ENCODE measurements at regions not wholly inside any gene's neighbourhood (a gene's known extent, or its start where the extent isn't known, plus 50 kb on each side); places are given as distances from the start of the nearest gene placed in this dataset.
"Not testable (repeated sequence)": the region's sequence is repeated elsewhere in the genome, so short reads cannot be mapped to it uniquely, and the experiment has no call there.

DNA sequence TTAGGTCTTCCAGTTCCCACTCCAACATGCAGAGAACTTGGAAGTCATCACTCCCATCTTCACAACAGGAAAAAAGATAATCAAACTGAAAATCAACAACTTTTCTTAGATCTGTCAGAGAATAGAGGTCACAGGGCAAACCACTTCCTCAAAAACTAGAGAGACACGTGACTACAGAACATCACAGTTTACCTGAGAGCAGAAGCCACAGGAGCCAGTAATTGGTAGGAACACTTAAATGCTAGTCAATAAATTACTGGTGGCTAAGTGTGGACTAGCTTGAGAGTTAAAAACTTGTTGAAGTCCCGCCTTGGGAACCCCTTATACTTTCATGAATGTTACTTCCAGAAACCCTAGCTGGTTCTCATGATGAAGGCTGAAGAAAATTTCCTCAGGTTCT lies 81.1 kb downstream of the THSD1 start:
- H3K4me3 Mint-ChIP-seq; H3K27ac Mint-ChIP-seq; H3K36me3 Mint-ChIP-seq; CTCF ChIA-PET; intact Hi-C loops (cut with micrococcal nuclease); H3K4me1 Mint-ChIP-seq (ENCODE audit: low read depth); H3K9me3 Mint-ChIP-seq; DNase-seq; POLR2A ChIA-PET; H3K27me3 Mint-ChIP-seq: not testable (repeated sequence)

DNA sequence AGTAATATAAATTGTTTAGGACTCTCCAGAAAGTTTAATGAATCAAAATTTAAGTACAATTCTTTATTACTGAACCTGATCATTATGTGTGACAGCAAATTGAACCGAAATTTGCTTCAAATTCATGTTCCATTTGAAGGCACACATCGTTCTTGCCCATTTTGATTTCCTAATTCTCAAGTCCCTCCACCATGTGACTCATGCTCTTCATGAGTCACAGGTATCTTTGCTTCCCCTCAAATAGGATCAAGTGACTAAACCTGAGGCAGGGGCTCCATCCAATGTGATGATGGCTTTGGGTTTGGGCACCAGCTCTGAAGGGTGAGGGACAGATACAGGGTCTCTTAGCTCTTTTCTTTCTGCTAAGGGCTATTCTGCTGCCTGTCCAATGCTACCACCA lies 86.1 kb downstream of the THSD1 start:
- CTCF ChIA-PET = no interaction called here
- POLR2A ChIA-PET = no interaction called here
- Mint-ChIP-seq H3K4me3 (no peak overlapping the region), H3K9me3 (no peaks in the 10 kb centered on the region), H3K27me3 (peaks cover 13% of the 10 kb centered on the region), H3K4me1 (ENCODE audit: low read depth) (peaks cover 3% of the 10 kb centered on the region), H3K27ac (no peak overlapping the region), H3K36me3 (no peaks in the 10 kb centered on the region)
- intact Hi-C loops (cut with micrococcal nuclease) = no loop called here
- no peak for DNase-seq

DNA sequence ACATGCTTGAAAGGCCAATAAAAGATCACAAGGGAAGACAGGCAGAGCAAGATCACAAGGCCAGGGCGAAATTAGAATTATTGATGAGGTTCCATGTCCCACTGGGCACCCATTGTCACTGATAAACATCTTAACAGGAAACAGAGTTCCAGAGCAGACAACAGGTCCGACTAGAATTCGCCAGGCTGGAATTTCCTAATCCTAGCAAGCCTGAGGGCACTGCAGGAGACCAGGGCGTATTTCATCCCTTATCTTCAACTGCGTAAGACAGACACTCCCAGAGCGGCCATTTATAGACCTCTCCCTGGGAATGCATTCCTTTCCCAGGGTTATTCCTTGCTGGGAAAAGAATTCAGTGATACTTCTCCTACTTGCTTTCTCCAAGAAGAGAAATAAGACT lies 96.1 kb downstream of the THSD1 start:
- H3K4me3 Mint-ChIP-seq; intact Hi-C loops (cut with micrococcal nuclease); H3K4me1 Mint-ChIP-seq (ENCODE audit: low read depth); CTCF ChIA-PET; H3K27ac Mint-ChIP-seq; POLR2A ChIA-PET; DNase-seq; H3K36me3 Mint-ChIP-seq: not testable (repeated sequence)
- Mint-ChIP-seq H3K27me3 (peaks cover 10% of the 10 kb centered on the region), H3K9me3 (peaks cover 27% of the 10 kb centered on the region)

DNA sequence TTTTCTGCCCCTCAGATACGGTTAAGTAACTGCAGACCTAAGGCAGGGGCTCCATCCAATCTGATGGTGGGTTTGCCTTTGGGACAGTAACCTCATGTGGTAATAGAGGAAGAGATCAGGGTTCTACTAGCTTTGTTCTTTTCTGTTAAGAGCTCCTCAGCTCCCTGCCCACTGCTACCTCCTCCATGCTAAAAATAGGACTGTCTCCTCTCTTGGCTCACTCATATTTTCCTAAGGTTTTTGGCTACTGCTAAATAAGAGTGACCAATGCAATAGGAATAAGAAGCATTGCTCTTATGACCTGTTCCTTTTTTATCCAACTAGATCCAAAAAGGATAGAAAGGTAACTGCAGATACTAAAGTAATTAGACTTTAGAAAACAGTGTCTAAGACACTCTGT lies 99.6 kb downstream of the THSD1 start:
- H3K4me1 Mint-ChIP-seq (ENCODE audit: low read depth); H3K4me3 Mint-ChIP-seq; CTCF ChIA-PET; H3K36me3 Mint-ChIP-seq; POLR2A ChIA-PET; H3K27me3 Mint-ChIP-seq; intact Hi-C loops (cut with micrococcal nuclease); DNase-seq; H3K27ac Mint-ChIP-seq: not testable (repeated sequence)
- peaks cover 27% of the 10 kb centered on the region for H3K9me3 Mint-ChIP-seq

DNA sequence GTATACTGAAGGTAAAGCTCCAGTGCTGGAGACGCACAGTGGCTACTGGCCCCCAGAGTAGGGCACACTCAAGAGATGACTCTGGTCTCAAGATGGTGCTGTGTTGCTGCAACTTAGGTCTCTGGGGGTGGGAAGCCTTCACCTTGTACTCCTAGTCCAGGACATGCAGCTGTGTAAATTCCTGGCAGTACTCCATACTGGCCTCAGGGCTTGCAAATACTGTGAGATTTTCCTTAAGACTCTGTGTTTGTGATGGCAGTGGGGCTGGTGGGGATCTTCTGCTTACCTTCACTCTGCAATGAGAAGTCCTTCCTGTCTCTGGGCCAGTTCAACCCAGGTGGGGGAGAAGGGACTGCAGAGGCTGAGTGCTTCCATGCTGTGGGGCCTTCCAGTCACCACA lies 102.9 kb downstream of the THSD1 start:
- DNase-seq; H3K27me3 Mint-ChIP-seq; H3K4me1 Mint-ChIP-seq (ENCODE audit: low read depth); H3K27ac Mint-ChIP-seq; H3K4me3 Mint-ChIP-seq; H3K36me3 Mint-ChIP-seq; CTCF ChIA-PET; intact Hi-C loops (cut with micrococcal nuclease); POLR2A ChIA-PET: not testable (repeated sequence)
- H3K9me3 Mint-ChIP-seq = peaks cover 14% of the 10 kb centered on the region

DNA sequence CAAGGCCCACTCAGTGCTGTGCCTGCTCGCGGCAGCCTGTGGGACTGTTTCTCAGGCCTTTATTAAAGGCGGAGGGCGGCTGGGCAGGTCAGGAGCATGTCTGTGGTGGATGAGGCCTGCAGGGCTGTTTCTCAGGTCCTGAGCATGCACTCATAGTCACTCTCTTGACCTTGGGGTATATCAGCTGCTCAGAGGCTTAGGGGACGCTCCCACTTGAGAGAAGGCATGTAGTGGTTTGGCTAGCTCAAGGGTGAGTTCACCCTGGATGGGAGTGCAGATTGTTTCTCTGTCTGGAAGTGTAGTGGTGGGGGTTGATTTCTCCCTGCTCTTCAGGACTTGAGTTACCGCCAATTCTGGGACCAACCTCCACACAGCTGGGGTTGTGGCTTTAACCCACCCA lies 103.3 kb downstream of the THSD1 start:
- H3K4me1 Mint-ChIP-seq (ENCODE audit: low read depth); intact Hi-C loops (cut with micrococcal nuclease); POLR2A ChIA-PET; H3K27me3 Mint-ChIP-seq; H3K27ac Mint-ChIP-seq; CTCF ChIA-PET; H3K36me3 Mint-ChIP-seq; DNase-seq; H3K4me3 Mint-ChIP-seq: not testable (repeated sequence)
- peaks cover 14% of the 10 kb centered on the region for H3K9me3 Mint-ChIP-seq

DNA sequence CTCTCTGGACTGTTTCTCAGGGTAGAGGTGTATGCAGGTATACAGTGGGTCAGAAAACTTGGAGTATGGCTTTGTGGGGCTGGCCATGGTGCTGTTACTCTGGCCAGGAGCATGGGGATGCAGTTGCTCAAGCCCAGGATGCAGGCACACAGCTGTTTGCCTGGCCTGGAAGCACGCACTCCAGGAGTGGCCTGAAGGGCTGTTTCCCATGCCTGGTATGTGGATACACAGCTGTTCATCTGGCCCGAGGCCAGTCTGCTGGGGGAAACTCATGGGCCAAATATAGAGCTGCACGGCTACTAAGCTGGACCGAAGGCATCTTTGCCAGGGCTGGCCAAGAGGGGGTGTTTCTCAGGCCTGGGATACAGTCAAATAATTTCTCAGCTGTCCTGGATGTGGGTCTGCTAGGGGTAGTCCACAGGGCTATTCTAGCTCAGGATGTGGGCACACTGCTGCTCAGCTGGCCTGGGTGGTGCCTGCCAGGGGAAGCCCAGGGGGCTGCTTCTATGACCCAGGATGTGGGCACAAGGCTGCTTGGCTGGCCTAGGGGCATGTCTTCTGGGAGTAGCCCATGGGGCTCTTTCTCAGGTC lies 104.1 kb downstream of the THSD1 start:
- H3K36me3 Mint-ChIP-seq; DNase-seq; CTCF ChIA-PET; H3K27me3 Mint-ChIP-seq; intact Hi-C loops (cut with micrococcal nuclease); H3K27ac Mint-ChIP-seq; H3K4me3 Mint-ChIP-seq; POLR2A ChIA-PET; H3K4me1 Mint-ChIP-seq (ENCODE audit: low read depth): not testable (repeated sequence)
- H3K9me3 Mint-ChIP-seq = peaks cover 14% of the 10 kb centered on the region

DNA sequence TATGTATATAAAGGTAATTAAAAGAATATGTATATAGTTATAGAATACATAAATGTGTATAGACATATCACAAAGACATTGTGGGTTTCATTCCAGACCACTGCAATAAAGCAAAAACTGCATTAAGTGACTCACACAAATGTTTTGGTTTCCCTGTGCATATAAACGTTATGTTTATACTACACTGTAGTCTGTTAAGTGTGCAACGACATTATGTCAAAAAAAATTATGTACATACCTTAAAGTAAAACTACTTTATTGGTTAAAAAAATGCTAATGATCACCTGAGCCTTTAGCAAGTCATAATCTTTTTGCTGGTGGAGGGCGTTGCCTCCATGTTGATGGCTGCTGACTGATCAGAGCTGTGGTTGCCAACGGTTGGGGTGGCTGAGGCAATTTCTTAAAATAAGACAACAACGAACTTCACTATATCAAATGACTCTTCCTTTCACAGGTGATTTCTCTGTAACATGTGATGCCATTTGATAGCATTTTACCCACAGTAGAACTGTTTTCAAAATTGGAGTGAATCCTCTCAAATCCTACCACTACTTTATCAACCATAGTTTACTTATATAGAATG lies 107.8 kb downstream of the THSD1 start:
- H3K4me3 Mint-ChIP-seq; H3K36me3 Mint-ChIP-seq; intact Hi-C loops (cut with micrococcal nuclease); H3K27me3 Mint-ChIP-seq; H3K4me1 Mint-ChIP-seq (ENCODE audit: low read depth); POLR2A ChIA-PET; H3K27ac Mint-ChIP-seq; CTCF ChIA-PET; DNase-seq: not testable (repeated sequence)
- H3K9me3 Mint-ChIP-seq = peaks cover 14% of the 10 kb centered on the region

DNA sequence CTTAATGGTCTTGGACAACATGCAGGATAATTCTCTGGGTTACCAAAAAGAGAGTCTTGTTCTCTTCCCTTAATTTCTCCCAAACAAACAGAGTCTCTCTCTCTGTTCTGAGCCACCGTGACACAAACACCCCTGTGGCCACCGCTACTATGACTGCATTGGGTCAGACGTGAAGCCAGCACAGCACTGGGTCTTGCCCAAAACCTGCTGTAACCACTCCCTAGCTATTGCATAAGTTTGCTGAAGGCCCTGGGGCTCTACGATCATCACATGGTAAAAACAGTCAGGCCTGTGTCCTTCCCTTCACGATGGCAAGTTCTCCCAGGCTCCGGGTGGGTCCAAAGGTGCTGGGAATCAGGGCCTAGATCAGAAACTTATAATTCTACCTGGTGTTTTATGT lies 117.1 kb downstream of the THSD1 start:
- H3K9me3 Mint-ChIP-seq; DNase-seq; intact Hi-C loops (cut with micrococcal nuclease); H3K4me3 Mint-ChIP-seq; H3K27ac Mint-ChIP-seq; H3K4me1 Mint-ChIP-seq (ENCODE audit: low read depth); H3K36me3 Mint-ChIP-seq; H3K27me3 Mint-ChIP-seq; CTCF ChIA-PET; POLR2A ChIA-PET: not testable (repeated sequence)

DNA sequence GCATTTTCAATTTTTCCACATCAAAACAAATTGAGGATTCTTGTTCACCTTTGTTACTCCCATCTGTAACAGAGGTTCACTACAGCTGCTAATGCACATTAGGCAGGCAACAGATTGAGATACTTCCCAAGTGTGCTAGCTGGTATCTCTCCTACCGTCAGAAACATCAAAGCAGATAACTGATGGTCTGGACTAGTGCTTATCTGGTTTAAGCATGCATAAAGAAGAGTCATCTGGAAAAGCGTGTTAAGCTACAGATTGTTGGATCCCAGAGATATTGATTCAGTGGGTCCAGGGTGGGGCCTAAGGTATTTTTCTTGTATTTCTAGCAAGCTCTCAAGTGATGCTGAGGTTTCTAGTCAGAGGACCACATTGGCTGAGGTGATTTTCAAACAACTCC lies 122.0 kb upstream of the NEK3 start:
- H3K27me3 Mint-ChIP-seq; H3K9me3 Mint-ChIP-seq; DNase-seq; H3K27ac Mint-ChIP-seq; intact Hi-C loops (cut with micrococcal nuclease); POLR2A ChIA-PET; H3K36me3 Mint-ChIP-seq; H3K4me3 Mint-ChIP-seq; H3K4me1 Mint-ChIP-seq (ENCODE audit: low read depth); CTCF ChIA-PET: not testable (repeated sequence)

DNA sequence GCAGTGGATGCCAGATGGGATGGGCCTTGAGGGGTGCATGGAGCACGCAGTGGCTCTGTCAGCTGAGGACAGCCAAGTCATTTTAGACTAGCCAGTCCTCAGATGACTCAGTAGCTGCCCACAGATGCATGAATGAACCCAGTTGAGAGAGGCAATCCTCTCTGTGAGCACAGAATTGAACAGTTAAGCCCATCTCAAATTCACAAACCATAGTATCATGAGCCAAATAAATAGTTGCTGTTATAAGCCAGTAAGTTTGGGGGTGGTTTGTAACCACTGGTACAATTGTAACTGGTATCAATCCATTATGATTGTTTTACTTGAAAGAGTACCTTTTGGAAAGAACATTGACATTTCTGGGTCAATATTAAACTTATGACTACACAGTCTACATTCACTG lies 120.0 kb upstream of the NEK3 start:
- H3K9me3 Mint-ChIP-seq; H3K27me3 Mint-ChIP-seq; H3K4me3 Mint-ChIP-seq; H3K36me3 Mint-ChIP-seq; H3K27ac Mint-ChIP-seq; POLR2A ChIA-PET; intact Hi-C loops (cut with micrococcal nuclease); DNase-seq; CTCF ChIA-PET; H3K4me1 Mint-ChIP-seq (ENCODE audit: low read depth): not testable (repeated sequence)

DNA sequence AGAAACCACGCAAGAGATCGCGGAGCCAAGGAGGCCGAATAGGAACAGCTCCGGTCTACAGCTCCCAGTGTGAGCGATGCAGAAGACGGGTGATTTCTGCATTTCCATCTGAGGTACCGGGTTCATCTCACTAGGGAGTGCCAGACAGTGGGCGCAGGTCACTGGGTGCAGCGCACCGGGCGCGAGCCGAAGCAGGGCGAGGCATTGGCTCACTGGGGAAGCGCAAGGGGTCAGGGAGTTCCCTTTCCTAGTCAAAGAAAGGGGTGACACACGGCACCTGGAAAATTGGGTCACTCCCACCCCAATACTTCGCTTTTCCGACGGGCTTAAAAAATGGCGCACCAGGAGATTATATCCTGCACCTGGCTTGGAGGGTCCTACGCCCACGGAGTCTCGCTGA lies 94.9 kb upstream of the NEK3 start:
- H3K27ac Mint-ChIP-seq; H3K4me3 Mint-ChIP-seq; H3K9me3 Mint-ChIP-seq; H3K27me3 Mint-ChIP-seq; DNase-seq; H3K36me3 Mint-ChIP-seq; H3K4me1 Mint-ChIP-seq (ENCODE audit: low read depth); CTCF ChIA-PET; POLR2A ChIA-PET; intact Hi-C loops (cut with micrococcal nuclease): not testable (repeated sequence)

DNA sequence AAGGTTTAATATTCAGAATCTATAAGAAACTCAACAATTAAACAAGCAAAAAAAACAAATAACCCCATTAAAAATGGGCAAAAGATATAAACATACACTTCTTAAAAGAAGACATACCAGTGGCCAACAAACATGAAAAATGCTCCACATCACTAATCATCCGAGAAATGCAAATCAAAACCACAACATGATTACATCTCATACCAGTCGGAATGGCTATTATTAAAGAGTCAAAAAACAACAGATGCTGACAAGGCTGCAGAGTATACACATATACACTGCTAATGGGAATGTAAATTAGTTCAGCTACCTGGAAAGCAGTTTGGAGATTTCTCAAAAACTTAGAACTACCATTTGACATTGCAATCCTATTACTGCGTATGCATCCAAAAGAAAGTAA lies 81.4 kb upstream of the NEK3 start:
- H3K27me3 Mint-ChIP-seq; POLR2A ChIA-PET; intact Hi-C loops (cut with micrococcal nuclease); H3K4me3 Mint-ChIP-seq; CTCF ChIA-PET; H3K36me3 Mint-ChIP-seq; H3K27ac Mint-ChIP-seq; H3K9me3 Mint-ChIP-seq; DNase-seq; H3K4me1 Mint-ChIP-seq (ENCODE audit: low read depth): not testable (repeated sequence)
